Myocyte (in vitro differentiated cells): ENCODE measurements at regions not wholly inside any gene's neighbourhood (a gene's known extent, or its start where the extent isn't known, plus 50 kb on each side); places are given as distances from the start of the nearest gene placed in this dataset.

Experiments used
- DNase-seq: peaks from one replicate; pipeline ENCODE4 v3.0.0-alpha.2; 2012; ENCODE audit warnings: low read depth

DNA sequence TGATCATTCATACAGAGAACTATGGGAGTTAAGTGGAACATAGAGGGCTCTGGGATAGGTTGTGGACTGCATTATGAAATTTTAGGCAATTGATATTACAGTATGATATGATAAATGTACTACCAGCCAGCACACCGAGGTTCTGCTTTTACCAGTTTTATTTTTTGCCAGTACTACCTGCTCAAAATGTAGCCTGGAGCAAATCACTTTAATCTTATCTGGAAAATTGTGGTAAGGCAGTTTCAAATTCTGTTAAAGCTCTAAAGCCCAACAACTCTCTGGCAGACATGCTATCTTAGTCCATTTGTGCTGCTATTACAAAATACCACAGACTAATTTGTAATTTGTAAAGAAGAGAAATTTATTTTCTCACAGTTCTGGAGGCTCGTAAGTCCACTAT, 474.9 kb upstream of the CWC22 start:
- DNase-seq: no peak

DNA sequence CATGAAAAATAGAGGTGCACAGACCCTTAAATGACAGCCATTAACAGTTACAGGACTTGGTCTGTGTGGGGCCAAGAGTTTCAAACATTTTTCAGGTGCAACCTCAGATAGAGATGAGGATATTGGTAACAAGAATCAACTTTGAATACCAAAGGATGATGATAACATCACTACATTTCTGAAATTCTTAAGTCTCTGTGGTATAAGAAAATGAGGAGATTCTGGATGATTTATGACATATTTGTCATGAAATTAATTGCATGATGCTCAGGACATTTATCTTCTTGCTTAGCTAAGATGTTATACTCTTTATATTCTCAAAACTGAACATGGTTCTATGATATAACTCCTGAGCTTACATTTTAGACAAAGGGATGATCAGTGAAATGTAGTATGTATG, 471.8 kb upstream of the CWC22 start:
- no peak for DNase-seq

DNA sequence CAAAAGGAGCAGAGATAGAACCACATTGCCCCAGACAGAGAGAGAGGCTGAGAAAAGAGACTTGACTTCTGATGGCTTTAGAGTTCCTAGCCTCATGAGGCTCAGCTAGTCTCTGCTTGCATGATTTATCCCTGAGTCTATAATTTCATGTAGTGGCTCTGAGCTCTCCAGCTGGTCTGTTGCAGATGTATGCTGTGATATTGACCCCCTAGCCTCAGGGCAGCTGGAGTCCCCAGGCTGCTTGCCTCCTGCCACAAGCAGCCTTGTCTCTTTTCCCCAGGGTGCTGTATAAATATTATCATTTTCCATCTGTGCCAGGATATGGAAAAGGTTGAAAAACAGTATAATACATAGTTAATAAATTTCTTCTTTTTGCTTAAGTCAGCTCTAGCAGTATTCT, 467.6 kb upstream of the CWC22 start:
- peak; percentile 37 for DNase-seq

DNA sequence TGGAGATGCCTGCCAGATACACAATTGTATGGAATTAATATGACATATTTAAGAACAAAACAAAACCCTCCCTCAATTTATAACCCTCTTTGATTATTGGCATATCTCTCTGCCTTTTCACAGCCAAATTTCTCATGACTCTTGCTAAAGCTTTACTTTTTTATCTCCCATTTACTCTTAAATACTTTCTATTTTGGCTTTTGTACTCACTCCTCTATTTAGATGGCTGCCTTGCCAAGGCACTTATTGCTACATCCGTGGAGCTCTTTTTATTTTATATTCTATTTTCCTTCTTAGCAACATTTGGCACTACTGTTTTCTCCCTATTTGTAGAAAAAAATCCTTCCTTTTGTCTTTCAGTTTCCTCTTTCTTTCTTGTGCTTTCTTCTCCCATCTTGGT, 466.4 kb upstream of the CWC22 start:
- DNase-seq: no peak

DNA sequence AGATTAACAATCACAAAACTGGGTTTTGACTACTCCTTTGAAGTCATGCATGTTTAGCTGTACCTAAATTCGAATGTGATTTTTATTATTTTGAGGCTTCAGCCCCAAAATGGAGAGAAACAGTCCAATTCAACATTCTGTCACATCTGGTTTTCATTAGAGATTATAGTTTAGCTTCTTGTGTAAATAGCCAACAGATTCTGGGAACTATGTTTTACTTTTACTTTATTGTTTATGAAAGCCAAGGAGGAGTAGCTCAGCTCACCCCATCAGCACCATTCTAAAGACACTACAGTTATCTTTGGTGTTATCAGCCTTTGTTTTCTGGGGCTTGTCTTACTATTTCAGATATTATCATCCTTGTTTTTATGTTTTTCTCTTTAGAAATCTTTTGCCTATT, 465.0 kb upstream of the CWC22 start:
- no peak for DNase-seq

DNA sequence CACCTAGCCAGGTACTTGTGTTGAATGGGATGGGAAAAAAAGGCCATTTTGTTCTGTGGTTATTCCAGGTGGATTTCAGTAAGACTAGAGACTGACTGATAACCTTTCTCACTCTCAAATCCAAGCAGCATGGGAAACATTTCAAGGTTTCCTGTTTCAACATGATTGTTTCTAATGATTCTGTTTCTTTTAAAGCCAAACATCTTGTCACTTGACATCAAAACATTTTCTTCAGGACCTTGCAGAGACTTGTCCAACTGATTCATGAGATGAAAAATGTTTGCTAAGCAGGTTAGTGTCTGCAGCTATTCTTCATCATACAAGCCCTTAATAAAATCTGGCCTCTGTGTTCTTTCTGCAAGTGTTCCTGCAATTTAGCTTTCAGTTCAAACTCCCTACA, 456.5 kb upstream of the CWC22 start:
- no peak for DNase-seq

DNA sequence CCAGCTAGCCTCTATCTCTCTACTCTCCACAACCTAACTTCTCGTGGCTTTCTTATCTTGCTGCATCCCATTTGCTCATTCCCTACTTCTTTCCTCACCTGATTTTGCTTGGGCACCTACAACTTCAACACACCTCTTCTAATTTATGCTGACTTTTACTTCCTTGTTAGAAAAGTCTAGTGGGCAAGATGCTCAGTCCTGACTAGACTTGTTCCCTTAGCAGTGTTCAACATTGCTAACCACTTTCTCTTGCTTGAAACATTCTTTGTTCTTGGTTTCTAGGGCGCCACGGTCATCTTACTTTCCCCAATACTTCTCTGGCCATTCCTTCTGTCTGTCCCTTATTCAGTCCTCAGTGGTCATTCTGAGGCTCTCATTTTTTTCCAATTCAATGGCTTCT, 454.7 kb upstream of the CWC22 start:
- DNase-seq: no peak

DNA sequence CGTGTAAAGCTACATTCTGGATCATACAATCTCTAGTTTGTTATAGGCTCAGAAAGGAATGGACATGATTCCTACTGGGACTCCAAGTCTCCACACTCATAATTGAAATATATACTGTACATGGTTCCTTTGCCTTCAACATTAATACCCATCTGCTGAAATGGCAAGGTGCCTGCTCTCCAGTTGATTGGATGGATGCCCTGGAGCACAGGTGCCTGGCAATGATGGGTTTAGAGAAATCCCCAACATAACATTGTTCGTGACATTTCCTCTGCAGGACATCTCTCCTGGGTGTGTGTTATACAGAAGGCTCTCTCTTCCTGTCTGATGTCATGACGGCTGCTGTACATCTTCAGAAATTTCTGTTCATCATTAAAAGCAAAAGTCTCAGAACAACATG, 449.7 kb upstream of the CWC22 start:
- DNase-seq: peak; percentile 39

DNA sequence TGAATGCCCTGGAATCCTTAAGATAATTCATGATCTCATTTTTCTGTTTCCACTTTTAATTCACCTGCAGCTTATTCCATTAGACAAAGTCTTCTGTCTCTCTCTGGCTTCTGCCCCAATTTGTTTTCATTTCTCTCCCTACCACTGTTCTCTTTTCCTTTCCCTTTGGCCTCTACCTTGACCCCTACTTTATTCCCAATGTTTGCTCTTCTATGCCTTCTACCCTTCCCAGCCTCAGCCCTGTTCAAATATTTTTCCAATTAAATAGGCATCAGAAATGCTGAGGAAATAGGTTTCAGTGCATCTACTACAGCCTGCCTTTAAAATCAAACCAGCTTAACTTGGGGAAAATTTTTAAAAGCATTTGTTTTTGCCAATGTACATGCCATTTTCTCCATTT, 443.7 kb upstream of the CWC22 start:
- DNase-seq: no peak

DNA sequence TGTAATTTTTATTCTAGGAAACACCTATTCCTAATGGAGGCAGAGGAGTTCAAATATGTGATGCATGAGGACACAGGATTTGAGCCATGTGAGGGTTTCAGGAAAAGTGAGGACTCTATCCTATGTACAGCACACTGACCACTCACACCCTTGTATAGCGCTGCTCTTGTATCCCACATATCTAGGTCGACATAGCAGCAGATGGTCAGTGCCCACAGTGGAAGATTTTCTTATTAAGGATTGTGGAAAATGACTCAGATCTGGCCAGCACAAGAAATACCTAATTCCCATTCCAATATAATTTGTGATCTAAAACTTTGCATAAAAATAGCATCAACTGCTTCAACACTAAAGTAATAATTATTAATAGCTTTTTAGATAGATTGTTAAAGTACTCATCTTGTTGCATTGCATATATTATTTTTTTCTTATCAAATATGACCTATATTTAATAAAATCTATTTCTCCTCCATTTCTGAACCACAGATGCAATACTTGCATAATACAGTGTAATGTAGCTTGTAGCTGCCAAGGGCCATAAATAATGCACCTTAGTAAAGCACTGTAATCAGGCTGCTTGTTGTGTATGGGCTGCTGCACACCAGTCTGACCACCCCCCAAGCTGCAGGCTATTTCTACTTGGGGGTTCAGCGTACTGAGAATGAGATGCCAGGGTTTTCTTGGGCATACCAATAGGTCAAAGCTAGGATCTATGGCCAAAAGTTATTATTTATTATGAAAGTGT, 442.2 kb upstream of the CWC22 start:
- peak; percentile 50 for DNase-seq

DNA sequence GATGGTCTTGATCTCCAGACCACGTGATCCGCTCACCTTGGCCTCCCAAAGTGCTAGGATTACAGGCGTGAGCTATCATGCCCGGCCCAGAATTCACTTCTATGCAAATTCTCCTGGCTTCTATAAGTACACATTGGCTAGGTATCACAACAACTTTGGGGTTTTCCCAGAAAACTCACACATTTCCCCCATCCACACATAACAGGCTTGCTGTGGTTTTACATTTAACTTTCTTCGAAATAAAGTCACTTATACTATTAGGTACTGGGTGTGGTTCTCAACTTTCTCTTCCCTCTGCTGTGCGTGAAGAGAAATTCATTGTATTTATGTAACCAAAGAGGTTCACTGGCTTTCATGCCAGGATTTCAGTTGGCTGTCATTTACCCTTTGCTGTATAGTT, 439.4 kb upstream of the CWC22 start:
- DNase-seq: no peak

DNA sequence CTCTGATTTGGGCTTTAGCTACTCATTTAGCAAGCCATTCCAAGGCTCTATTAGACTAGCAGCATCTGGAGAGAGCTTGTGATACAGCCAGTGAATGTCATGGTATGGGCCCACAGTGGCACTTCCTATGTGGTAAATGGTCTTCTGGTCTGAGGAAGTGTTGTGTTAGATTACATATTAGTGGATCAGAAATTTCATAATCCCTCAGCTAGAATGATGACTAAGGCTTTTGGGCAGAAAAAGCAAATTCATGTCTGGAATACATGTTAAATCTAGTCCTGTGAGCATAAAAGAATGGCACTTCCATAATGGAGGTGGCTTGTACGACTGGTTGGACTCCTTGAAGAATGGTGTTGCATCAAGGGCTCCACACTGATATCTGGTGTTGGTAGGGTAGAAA, 436.8 kb upstream of the CWC22 start:
- no peak for DNase-seq

DNA sequence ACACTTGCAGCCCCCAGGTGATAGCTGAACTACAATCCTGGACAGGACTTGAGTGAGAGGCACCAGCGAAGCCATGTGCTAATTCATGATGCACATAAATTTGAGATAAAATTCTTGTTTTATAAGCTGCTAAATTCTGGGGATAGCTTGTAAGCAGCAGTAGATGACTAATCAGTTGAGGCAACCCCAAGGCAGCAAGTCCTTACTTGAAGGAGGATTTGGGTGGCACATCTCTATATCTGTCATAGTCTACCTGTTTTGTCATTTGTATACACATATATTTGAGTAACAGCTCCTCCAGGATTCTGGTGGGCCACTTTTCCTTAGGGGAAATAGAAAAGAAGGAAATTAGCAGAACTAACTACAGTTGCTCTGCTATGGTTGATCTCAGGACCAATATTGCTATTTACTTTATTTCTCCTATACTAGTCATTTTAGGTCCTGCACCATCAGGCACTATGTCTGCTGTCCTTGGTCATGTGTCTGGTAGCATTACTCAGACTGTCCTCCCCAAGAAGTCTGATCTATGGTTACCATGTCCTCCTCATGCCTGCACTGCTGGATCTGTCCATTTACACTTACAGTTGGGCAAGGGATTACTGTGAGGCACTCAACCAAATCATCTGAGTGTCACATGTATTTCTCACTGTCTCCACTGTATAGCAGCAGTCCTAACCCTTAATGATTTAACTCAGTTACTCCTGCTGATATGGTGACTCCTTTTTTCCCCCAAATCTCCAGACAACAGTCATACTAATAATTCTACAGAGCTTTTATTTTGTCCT, 436.0 kb upstream of the CWC22 start:
- DNase-seq: no peak

DNA sequence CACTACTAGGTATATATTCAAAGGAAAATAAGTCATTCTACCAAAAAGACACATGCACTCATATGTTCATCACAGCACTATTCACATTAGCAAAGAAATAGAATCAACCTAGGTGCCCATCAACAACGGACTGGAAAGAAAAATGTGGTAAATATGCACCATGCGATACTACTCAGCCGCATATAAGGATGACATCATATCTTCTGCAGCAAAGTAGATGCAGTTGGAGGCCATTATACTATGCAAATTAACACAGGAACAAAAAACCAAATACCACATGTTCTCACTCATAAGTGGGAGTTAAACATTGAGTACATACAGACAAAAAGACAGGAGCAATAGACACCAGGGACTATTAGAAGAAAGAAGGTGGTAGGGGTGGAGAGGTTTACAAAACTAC, 412.1 kb upstream of the CWC22 start:
- no peak for DNase-seq

DNA sequence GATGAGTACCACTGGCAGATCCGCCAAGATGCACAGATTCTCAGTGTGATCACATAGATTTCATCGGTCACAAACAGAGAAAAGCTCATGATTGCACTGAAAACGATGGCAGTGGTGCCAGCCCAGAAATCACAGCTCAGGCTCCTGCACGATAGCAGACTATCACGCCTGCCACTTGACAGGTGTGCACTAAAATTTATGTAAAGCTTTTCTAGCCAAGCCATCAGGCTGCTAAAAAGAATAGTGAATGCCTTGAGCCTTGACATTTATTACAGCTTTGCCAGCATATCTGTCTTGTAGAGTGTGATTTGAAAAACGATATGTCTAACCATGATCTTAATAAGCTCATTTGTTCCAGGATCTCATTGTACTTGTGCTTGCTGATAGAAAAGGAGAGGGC, 409.5 kb upstream of the CWC22 start:
- no peak for DNase-seq

DNA sequence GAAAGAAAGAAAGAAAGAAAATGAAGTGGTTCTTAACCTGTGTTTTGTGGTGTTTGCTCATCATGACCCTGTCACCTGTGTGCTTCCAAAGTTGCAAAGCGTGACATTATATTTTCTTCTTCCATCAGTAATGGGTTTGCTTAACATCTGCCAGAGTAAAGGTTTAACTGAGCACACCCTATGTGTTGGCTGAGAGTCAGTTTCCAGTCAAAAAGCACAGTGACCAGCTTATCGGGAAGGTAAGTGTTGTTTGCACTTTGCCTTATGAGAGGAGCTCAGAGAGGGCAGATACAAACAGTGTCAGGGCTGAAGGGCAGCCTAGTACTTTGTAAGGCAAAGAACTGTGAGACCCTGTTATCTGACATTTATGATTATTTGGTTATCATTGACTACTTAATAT, 406.2 kb upstream of the CWC22 start:
- no peak for DNase-seq

DNA sequence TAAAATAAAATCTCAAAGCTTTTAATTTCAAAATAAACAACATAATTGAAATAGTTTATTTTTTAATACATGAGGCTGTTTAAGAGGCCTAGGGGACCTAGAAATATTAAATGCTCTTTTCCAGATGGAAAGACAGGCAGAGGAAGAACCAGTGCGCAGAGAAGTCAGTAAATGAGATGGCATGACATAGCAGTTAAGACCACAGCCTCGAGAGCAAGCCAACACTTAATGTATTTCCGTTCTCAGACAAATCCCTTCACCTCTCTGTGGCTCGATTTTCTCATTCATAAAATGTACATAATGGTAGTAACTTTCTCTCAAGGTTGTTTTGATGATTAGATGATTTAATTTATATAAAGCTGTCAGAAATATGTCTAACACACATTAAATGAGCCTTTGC, 405.1 kb upstream of the CWC22 start:
- DNase-seq: no peak

DNA sequence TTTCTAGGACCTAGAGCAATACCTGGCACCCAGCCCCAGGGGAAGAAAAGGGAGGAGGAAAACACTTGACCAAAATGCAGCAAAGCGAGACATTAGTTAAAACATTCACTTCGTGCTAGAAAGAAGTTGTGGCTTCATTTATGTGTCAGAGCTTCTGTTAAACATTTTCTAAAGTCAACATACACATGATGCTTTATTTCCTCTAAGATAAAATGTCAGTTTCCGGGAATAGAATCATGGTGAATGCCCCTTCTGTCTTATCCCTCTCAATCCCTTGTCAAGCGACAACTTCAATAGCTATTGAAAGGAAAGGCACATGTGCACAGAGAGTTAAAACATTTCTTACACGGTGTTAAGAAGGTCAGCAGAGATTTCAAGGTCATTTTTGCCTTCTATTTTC, 404.6 kb upstream of the CWC22 start:
- no peak for DNase-seq

DNA sequence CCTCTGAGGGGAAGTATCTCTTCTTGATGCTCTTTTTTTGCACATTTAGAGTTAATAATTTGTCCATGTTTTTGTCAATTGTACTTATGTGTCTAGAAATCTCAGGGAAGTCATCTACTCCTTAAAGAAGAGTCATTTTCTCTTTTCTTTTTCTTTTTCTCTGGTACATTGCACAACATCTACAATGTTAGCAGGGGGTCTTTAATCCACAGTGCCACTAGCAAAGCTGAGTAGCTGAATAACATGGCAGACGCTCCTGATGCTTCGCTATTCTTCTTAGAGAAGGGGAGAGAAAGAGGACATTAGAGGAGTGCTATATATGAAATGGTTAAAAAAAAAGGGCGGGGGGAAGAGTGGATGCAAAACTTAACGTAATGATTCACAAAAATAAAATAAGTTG, 399.6 kb upstream of the CWC22 start:
- no peak for DNase-seq

DNA sequence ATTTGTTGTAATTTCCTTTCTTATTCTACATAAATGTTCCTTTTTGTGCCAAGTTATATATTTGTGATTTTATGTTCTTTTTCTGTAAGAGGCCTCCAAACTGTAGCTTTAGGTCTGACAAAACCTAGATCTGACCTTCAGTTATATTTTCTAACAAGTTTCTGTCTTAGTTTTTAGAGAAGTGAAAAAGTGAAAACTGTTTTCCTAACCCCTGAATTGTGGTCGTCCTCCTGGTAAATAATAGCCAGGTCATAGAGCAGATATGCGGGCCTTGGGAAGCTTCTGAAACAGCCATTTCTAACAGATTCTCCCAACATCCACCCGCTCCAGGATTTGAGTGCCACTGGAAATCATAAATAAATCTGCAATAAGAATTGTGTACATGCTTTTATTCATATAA, 398.4 kb upstream of the CWC22 start:
- DNase-seq: no peak

DNA sequence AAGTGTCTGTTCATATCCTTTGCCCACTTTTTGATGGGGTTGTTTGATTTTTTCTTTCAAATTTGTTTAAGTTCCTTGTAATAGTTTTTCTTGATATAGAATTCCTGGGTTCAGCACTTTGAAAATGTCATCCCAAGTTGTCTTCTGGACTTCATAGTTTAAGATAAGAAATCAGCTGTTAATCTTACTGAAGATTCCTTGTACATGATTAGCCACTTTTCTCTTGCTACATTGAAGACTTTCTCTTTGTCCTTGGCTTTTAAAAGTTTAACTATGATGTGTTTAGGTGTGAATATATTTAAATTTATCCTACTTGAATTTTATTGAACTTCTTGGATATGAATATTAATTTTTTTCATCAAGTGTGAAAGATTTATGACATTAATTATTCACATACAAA, 387.2 kb upstream of the CWC22 start:
- peak; percentile 2 for DNase-seq

DNA sequence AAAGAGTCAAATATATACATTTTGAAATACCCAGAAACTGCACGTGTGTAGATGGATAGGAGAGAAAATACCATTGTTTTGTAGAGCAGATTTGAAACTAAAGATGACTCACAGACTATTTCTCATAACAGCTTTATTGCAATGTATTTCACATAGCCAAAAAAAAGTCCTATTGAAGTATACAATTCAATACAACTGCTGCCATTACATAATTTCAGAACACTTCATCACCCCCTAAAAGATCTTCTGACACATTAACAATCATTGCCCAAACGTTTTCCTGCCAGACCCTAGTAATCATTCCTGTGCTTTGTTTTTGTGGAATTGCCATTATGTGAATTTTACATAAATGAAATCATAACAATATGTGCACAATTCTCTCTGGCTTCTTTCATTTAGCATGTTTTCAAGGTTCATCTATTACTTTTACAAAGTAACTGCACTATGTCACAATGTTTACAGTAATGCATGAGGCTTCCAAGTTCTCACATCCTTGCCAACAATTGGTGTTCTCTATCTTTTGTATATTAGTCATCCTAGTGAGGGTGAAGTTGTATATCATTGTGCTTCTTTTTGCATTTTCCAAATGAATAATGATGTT, 378.6 kb upstream of the CWC22 start:
- no peak for DNase-seq

DNA sequence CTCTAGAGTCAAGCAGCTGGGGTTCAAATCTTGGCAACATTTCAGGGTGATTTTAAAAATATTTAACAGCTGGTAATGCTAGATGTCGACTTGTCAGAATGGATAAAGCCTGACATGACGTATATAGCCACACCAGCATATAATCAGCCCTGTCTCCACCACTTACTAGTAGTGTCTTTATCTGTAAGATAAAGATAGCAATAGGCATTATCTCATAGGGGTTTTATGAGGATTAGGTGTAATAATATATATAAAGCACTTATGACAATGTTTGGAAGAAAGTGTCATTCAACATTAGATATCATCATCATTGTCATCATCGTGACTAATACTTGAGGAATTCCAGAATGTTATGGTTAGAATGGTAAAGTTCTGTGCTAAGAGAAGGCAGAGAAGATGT, 369.0 kb upstream of the CWC22 start:
- no peak for DNase-seq
